GM12874 (cell line): ENCODE measurements at regions not wholly inside any gene's neighbourhood (a gene's known extent, or its start where the extent isn't known, plus 50 kb on each side); places are given as distances from the start of the nearest gene placed in this dataset.

Experiments used
- CTCF ChIP-seq: IDR thresholded peaks from 2 replicates; pipeline ENCODE4 v1.5.1; 2011; ENCODE audit warnings: low read depth, mild to moderate bottlenecking, control low read depth, low read length, moderate library complexity; ENCODE audit not compliant: insufficient read depth

- TF ChIP-seq CTCF, result no peak
These were observed 436.7 kb upstream of the KIF2A start for GRCh38 chr5:61869333-61869732.

- TF ChIP-seq CTCF, result no peak
These were observed 427.5 kb upstream of the KIF2A start for GRCh38 chr5:61878471-61878870.

GRCh38 chr5:61881821-61882487 lies 424.1 kb upstream of the KIF2A start:
- TF ChIP-seq CTCF, result no peak

GRCh38 chr5:61882901-61883500 lies 423.0 kb upstream of the KIF2A start:
- TF ChIP-seq CTCF, result no peak

- no peak for TF ChIP-seq CTCF
These were observed 421.7 kb upstream of the KIF2A start for GRCh38 chr5:61884252-61884855.

- TF ChIP-seq CTCF, result no peak
These were observed 419.8 kb upstream of the KIF2A start for GRCh38 chr5:61886214-61886613.

- TF ChIP-seq CTCF, result no peak
These were observed 418.7 kb upstream of the KIF2A start for GRCh38 chr5:61887271-61887670.
